CD14-positive monocyte (primary cell): ENCODE measurements at regions not wholly inside any gene's neighbourhood (a gene's known extent, or its start where the extent isn't known, plus 50 kb on each side); places are given as distances from the start of the nearest gene placed in this dataset.

Experiments used
- DNase-seq, 3 donors: peaks; one replicate each; pipeline ENCODE4 v3.0.0-alpha.2; 2011 to 2022
- H2AFZ ChIP-seq: 2 replicates; pipeline ENCODE4 v1.6.0; 2012; ENCODE audit warnings: mild to moderate bottlenecking, low read depth, low read length, inconsistent platforms; ENCODE audit not compliant: insufficient read depth, poor library complexity, severe bottlenecking
- H3K27ac ChIP-seq, 2 donors: 1 replicate in 1 of 2; 2 replicates in 1 of 2; pipeline ENCODE4 v1.5.1; 2012 to 2013; ENCODE audit warnings: low read length in 2 of 2, control low read depth in 1 of 2, inconsistent platforms in 1 of 2, low read depth in 1 of 2, mild to moderate bottlenecking in 1 of 2
- H3K27me3 ChIP-seq, 2 donors: one replicate each; pipeline versions ENCODE4 v1.6.0 to v1.6.1; 2011 to 2013; ENCODE audit warnings: low read length in 2 of 2; ENCODE audit not compliant: control insufficient read depth in 2 of 2, insufficient read depth in 2 of 2
- H3K36me3 ChIP-seq, 2 donors: replicated peaks in 1 of 2; 1 replicate in 1 of 2; 2 replicates in 1 of 2; pipeline versions ENCODE4 v1.5.1 to v1.6.1; 2012 to 2013; ENCODE audit warnings: low read length in 2 of 2, control low read depth in 1 of 2, inconsistent platforms in 1 of 2, mild to moderate bottlenecking in 1 of 2; ENCODE audit not compliant: insufficient read depth in 2 of 2, control insufficient read depth in 1 of 2
- H3K4me1 ChIP-seq, 2 donors: 1 replicate in 1 of 2; 2 replicates in 1 of 2; pipeline versions ENCODE4 v1.5.1 to v1.6.1; 2012 to 2013; ENCODE audit warnings: low read length in 2 of 2, control low read depth in 1 of 2, inconsistent platforms in 1 of 2, mild to moderate bottlenecking in 1 of 2, moderate library complexity in 1 of 2; ENCODE audit not compliant: insufficient read depth in 2 of 2, control insufficient read depth in 1 of 2
- H3K4me2 ChIP-seq: replicated peaks from 2 replicates; pipeline ENCODE3; 2012; ENCODE audit warnings: low read length, moderate library complexity, mild to moderate bottlenecking; ENCODE audit not compliant: poor library complexity, severe bottlenecking; ENCODE audit errors: extremely low read depth
- H3K4me3 ChIP-seq, 3 experiments: fragments of 200-600 bp in 1 of 3; sonication (generic) in 1 of 3; replicated peaks in 1 of 3; 1 replicate in 2 of 3; 2 replicates in 1 of 3; pipeline ENCODE4 v1.5.1; 2011 to 2013; ENCODE audit warnings: low read length in 3 of 3, mild to moderate bottlenecking in 3 of 3, control low read depth in 2 of 3, low read depth in 2 of 3, inconsistent platforms in 1 of 3, moderate library complexity in 1 of 3
- H3K79me2 ChIP-seq: 2 replicates; pipeline ENCODE4 v1.6.0; 2012; ENCODE audit warnings: mild to moderate bottlenecking, control low read depth, inconsistent platforms, low read length, moderate library complexity; ENCODE audit not compliant: insufficient read depth
- H3K9ac ChIP-seq: 2 replicates; pipeline ENCODE4 v1.6.0; 2017; ENCODE audit warnings: low read length, mild to moderate bottlenecking; ENCODE audit not compliant: insufficient read depth, poor library complexity, severe bottlenecking
- H3K9me3 ChIP-seq, 2 donors: replicated peaks in 1 of 2; 1 replicate in 1 of 2; 2 replicates in 1 of 2; pipeline versions ENCODE4 v1.5.1 to v1.6.1; 2012 to 2013; ENCODE audit warnings: low read length in 2 of 2, control low read depth in 1 of 2; ENCODE audit not compliant: control insufficient read depth in 1 of 2, insufficient read depth in 1 of 2
- H4K20me1 ChIP-seq: 2 replicates; pipeline ENCODE4 v1.6.0; 2012; ENCODE audit warnings: mild to moderate bottlenecking, low read length, control low read depth, moderate library complexity; ENCODE audit not compliant: insufficient read depth
- H3K27ac Mint-ChIP-seq, 7 donors: one replicate each; pipeline ENCODE4 v1.8.0; 2020; ENCODE audit warnings: mild to moderate bottlenecking in 7 of 7, mixed read lengths in 7 of 7, moderate library complexity in 6 of 7, inconsistent platforms in 2 of 7
- H3K27me3 Mint-ChIP-seq, 3 donors: one replicate each; pipeline ENCODE4 v1.8.0; 2021 to 2022; ENCODE audit warnings: low read depth in 3 of 3, mild to moderate bottlenecking in 3 of 3, mixed read lengths in 3 of 3, moderate library complexity in 3 of 3, inconsistent platforms in 1 of 3
- H3K36me3 Mint-ChIP-seq, 2 donors: one replicate each; pipeline ENCODE4 v1.8.0; 2020; ENCODE audit warnings: mixed read lengths in 2 of 2, inconsistent platforms in 1 of 2, mild to moderate bottlenecking in 1 of 2
- H3K4me1 Mint-ChIP-seq: one replicate; pipeline ENCODE4 v1.8.0; 2020; ENCODE audit warnings: mild to moderate bottlenecking, mixed read lengths
- H3K4me3 Mint-ChIP-seq, 2 donors: one replicate each; pipeline ENCODE4 v1.8.0; 2020; ENCODE audit warnings: mild to moderate bottlenecking in 2 of 2, mixed read lengths in 2 of 2, moderate library complexity in 1 of 2
- H3K9me3 Mint-ChIP-seq, 7 donors: one replicate each; pipeline ENCODE4 v1.8.0; 2020 to 2022; ENCODE audit warnings: mixed read lengths in 7 of 7, mild to moderate bottlenecking in 6 of 7, moderate library complexity in 6 of 7, inconsistent platforms in 2 of 7
- CTCF ChIP-seq: fragments of 200-600 bp; IDR thresholded peaks from one replicate; pipeline ENCODE4 v1.8.0; 2022; ENCODE audit warnings: antibody characterized with exemption, mild to moderate bottlenecking
- WGBS: methylation state at CpG from one replicate; pipeline ENCODE4 v1.1.5; 2013; ENCODE audit warnings: missing lambda C conversion rate; ENCODE audit not compliant: insufficient coverage; 5-methylcytosine and 5-hydroxymethylcytosine counted together
- intact Hi-C, 2 donors: fragments of 100-400 bp; cut with micrococcal nuclease; formaldehyde crosslinking; loops; one replicate each; pipeline versions ENCODE4 v1.15.0 to v1.15.1; 2023

- no peaks in the 10 kb centered on the region for H3K4me1 Mint-ChIP-seq
- H3K27ac Mint-ChIP-seq: no peak overlapping the region
- no peak overlapping the region for H3K4me3 Mint-ChIP-seq
- Histone ChIP-seq H3K27ac (no peak overlapping the region), H3K4me2 (no peak overlapping the region), H3K4me3 (no peak overlapping the region), H3K4me1 (no peaks in the 10 kb centered on the region), H3K36me3 (no peaks in the 10 kb centered on the region), H3K79me2 (no peaks in the 10 kb centered on the region), H4K20me1 (no peaks in the 10 kb centered on the region), H2AFZ (no peak overlapping the region), H3K27me3 (no peaks in the 10 kb centered on the region), H3K9ac (no peak overlapping the region), H3K9me3 (no peaks in the 10 kb centered on the region)
- intact Hi-C loops: no loop called here
- no peak for DNase-seq
- H3K36me3 Mint-ChIP-seq: no peaks in the 10 kb centered on the region
- H3K9me3 Mint-ChIP-seq: peaks cover 0 to 6% (median 2%) of the 10 kb centered on the region in 7 donors
- 91% methylated on average over 6 of the region's 7 CpGs for WGBS
- no peak for TF ChIP-seq CTCF
- peaks cover 0 to 1% (median 0%) of the 10 kb centered on the region in 3 donors for H3K27me3 Mint-ChIP-seq
Measured at GRCh38 chr3:55313666-55314065, 173.4 kb downstream of the WNT5A start.

- 93% methylated on average over 3 of the region's 3 CpGs for WGBS
- no peaks in the 10 kb centered on the region for H3K4me1 Mint-ChIP-seq
Measured at GRCh38 chr3:55309336-55309735, 177.8 kb downstream of the WNT5A start.

More at GRCh38 chr3:55309336-55309735, 177.8 kb downstream of the WNT5A start:
- H3K4me3 ChIP-seq: no peak overlapping the region
- no peak for DNase-seq
- no peaks in the 10 kb centered on the region for H3K79me2 ChIP-seq
- no peak for TF ChIP-seq CTCF
- no peak overlapping the region for H3K27ac Mint-ChIP-seq
- no peak overlapping the region for H3K27ac ChIP-seq
- H2AFZ ChIP-seq: no peak overlapping the region
- H3K4me3 Mint-ChIP-seq: no peak overlapping the region
- no peaks in the 10 kb centered on the region for H3K9me3 ChIP-seq
- intact Hi-C loops: no loop called here
- H3K4me1 ChIP-seq: no peaks in the 10 kb centered on the region
- H3K9me3 Mint-ChIP-seq: peaks cover 0 to 4% (median 0%) of the 10 kb centered on the region in 7 donors
- H3K36me3 ChIP-seq: no peaks in the 10 kb centered on the region
- H4K20me1 ChIP-seq: no peaks in the 10 kb centered on the region
- H3K27me3 ChIP-seq: no peaks in the 10 kb centered on the region
- no peaks in the 10 kb centered on the region for H3K36me3 Mint-ChIP-seq
- H3K27me3 Mint-ChIP-seq: peaks cover 0 to 1% (median 0%) of the 10 kb centered on the region in 3 donors
- no peak overlapping the region for H3K9ac ChIP-seq
- H3K4me2 ChIP-seq: no peak overlapping the region
